Stimulated activated CD4-positive, alpha-beta T cell treated with anti-CD3 and anti-CD28 coated beads, Interleukin-4, amount 100 ng/mL, for 1 hour (primary cell): ENCODE measurements at regions not wholly inside any gene's neighbourhood (a gene's known extent, or its start where the extent isn't known, plus 50 kb on each side); places are given as distances from the start of the nearest gene placed in this dataset.

ENCODE experiments used
- DNase-seq: peaks from one replicate; pipeline ENCODE4 v3.0.0-alpha.2; 2020

- no peak for DNase-seq
Observed at GRCh38 chr13:111456452-111457230, 136.2 kb downstream of the TEX29 start.

DNA sequence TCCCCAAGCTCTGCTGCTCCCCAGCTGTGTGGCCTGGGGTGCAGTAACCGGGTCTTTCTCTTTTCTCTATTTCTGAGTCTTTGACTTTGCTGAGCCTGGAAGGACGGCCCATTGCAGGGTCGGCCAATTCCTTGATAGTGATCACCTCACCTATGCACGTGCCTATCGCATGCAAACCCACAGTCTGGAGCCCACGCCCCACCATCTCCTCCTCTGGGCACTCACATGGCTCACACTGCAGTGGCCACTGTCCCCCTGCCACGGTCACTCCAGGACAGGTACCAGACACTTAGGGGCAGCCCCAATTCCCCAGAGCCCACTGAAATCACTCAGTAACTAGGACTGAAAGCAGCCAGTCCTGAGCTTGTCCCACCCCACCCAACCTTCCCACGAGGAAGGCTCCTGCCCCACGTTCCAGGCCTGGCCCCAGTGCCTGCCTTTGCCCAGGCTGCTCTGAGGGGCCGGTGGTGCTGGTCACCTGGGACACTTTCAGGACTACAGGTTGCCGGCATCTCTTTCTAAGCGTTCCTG is 137.6 kb downstream of the TEX29 start:
- no peak for DNase-seq

- DNase-seq: no peak
Observed at GRCh38 chr13:111458739-111459138, 138.3 kb downstream of the TEX29 start.

- DNase-seq: no peak
Observed at GRCh38 chr13:111459803-111460547, 139.5 kb downstream of the TEX29 start.

- DNase-seq: no peak
Observed at GRCh38 chr13:111460548-111461444, 140.4 kb downstream of the TEX29 start.

DNA sequence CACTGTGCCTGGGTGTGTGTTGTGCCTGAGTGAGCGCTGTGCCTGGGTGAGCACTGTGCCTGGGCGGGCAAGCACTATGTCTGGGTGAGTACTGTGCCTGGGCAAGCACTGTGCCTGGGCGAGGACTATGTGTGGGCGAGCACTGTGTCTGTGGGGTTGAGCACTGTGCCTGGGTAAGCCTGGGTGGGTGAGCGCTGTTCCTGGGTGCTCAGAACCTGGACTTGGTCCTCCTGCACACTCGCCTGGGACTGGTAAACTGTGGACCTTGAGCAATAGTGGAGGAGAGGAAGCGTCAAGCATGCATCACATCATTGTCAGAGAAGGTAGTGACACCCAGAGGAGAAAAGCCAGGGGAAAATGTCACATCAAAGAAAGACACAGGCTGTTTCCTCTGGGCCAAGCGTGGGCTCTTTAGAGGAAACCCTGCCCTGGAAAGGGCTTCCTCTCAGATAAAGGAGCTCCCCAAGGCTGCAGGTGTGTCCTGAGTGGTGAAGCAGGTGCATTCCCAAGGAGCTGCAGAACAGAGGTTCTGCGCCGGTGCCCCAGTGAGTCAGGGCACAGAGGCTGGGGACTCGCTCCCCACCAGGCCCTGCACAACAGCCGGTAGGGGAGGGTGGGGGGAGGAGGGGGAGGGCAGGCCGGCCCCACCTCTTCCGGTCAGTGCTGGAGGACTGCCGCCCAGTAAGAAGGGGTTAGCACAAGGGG is 141.2 kb downstream of the TEX29 start:
- no peak for DNase-seq

GRCh38 chr13:111462221-111462764 is 141.9 kb downstream of the TEX29 start:
- DNase-seq: no peak

GRCh38 chr13:111462944-111463343 is 142.5 kb downstream of the TEX29 start:
- no peak for DNase-seq

DNA sequence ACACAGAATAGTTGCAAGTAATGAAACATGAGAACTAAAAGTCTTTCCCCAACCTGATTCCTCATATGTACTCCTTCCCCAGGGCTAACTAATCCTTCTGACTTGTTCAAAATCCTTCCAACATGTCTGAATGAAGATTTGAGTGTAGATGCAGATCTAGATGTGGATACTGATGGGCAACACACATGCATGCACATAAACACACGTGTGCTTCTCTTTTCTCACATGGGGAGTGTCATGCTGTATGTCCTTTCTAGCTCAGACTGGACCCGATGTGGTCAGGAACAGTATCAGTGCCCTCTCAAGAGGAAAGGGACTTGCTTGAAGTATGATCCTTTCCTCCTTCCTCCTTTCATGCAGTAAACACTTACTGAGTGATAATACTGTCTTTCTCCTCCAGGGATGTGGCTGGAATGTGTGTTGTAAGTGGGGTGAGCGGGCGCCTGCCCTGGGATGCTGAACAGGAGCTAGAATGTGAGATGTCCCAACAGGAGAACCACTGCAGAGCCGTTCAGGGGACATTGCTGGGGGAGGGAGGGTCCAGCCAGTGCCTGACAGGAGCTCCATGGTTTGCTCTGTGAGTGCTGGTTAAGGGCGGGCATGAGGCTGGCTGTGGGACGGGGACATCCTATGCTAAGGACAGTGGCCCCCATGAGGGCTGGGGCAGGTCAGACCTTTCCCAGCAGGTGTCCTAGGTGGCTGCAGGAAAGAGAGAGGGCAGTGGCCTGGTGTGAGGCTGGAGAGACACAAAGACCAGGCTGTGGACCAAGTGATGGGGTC is 146.9 kb downstream of the TEX29 start:
- no peak for DNase-seq

DNA sequence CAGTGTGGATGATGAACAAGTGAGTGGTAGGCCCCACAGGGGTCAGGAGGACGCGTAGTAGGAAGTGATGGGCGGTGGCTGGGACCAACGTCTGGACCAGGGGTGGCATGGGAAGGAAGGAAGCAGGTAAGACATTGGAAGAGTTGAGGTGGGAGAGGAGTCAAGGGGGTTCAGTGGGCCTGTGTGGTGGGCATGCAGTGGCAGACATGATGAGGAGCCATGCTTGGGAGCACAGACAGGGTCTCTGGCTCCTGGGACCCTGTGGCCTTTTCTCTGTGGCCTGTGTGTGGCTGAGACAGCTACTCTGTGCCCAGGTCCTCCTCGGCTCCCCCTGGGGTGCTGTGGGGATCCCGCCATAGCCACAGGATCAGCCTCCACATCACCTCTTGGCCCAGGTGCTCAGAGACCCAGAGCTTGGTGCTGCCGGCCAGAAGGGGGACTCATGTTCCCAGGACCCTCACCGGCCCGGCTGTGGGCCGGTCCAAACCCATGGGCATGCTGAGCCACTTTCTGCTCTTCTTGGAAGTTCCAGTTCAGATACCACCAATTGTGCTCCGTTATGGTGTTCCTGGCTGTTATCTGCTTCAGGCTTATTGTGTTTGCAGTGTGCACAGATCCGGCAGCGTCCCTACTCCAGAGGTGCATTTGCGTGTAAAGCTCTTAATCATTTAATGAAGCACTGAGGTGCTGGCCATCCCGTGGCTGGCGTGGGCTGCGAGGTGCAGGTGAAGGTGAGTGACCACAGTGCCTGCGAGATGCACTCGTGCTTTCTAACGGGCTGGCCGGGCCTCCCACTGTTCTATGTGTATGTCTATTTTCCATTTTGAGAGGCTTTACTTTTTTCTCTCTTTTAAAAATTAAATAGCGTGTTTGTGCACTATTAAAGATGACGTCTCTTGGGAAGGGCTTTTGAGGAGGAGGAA is 147.9 kb downstream of the TEX29 start:
- DNase-seq: no peak

GRCh38 chr13:111469450-111469849 is 149.0 kb downstream of the TEX29 start:
- DNase-seq: no peak

GRCh38 chr13:111469916-111470506 is 149.6 kb downstream of the TEX29 start:
- DNase-seq: no peak

GRCh38 chr13:111470933-111471332 is 150.5 kb downstream of the TEX29 start:
- DNase-seq: no peak

DNA sequence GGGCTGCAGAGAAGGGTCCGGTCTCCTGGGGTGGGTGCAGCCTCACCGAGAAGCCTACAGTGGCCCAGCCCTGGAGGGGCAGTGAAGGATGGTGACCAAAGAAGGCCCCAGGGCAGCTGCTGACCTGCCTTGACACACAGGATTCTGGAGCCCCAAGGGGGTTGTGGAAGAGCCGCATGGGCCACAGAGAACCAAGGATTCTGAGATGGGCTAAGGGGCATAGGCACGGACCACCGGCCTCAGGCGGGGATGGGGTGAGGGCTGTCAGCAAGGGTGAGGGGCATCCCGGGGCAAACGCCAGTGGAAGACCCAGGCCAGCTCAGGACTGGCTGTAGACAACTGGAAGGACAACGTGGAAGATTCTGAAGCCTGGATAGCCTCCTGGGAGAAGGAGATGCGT is 151.6 kb downstream of the TEX29 start:
- no peak for DNase-seq

GRCh38 chr13:111472559-111473460 is 152.4 kb downstream of the TEX29 start:
- no peak for DNase-seq

DNA sequence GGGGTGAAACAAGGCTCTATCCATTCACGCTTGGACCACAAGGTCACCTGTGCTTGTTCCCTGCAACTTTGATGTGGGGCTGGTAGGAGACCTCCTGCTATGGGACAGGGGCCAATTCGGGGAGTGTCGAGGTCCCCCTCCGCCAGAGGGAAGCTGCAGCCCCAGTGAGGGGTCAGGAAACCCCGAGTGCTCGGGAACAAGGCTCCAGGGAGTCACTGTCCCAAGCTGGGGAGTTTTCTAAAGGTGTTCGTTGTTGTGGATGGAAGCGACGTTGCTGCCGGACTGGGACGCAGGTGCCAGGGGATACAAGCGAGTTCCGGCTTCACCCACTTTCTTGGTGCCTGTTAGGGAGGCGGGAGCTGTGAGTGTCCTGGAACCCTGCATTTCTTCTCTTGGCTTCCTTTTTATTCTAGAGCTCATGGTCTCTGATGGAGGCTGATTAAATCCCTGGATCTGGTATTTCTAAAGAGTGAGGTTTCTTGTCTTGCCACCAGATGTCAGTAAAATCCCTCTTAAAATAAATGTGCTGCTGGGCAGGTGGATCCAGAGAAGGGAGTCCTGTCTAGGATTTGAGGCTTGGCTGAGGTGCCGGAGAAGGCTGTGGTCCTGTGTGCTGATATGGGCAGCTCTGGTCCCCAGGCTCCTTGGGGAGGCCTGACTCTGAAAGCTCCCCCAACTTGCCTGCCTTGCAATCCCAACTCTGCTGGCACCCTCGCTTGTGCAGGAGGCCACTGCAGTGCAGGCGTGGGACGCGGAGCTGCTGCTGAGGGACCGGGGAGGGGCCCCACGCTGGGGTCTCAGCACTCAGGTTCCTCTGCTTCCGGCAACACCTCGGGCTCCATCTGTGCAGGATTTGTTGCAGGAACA is 153.9 kb downstream of the TEX29 start:
- no peak for DNase-seq

DNA sequence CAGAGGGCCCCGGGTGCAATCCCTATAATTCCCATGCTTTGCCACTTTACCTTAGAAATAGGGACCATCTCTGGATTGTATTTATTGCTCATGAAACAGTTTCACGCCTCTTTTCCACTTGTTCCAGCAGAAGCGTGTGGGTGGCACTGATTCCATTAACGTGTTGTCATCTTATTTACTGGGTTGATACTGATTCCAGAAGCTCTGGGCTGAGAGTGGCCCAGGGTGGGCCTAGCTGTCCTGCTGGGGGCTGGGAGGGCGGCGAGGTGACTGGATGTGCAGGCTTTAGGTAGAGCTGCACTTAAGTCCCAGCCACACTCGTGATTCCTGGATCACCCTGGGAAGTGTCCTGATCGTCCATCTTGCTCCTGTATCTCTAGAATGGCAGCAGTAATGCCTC is 155.0 kb downstream of the TEX29 start:
- no peak for DNase-seq

GRCh38 chr13:111476197-111476596 is 155.8 kb downstream of the TEX29 start:
- DNase-seq: no peak
